ENCODE measurements at regions not wholly inside any gene's neighbourhood (a gene's known extent, or its start where the extent isn't known, plus 50 kb on each side); places are given as distances from the start of the nearest gene placed in this dataset.

DNA sequence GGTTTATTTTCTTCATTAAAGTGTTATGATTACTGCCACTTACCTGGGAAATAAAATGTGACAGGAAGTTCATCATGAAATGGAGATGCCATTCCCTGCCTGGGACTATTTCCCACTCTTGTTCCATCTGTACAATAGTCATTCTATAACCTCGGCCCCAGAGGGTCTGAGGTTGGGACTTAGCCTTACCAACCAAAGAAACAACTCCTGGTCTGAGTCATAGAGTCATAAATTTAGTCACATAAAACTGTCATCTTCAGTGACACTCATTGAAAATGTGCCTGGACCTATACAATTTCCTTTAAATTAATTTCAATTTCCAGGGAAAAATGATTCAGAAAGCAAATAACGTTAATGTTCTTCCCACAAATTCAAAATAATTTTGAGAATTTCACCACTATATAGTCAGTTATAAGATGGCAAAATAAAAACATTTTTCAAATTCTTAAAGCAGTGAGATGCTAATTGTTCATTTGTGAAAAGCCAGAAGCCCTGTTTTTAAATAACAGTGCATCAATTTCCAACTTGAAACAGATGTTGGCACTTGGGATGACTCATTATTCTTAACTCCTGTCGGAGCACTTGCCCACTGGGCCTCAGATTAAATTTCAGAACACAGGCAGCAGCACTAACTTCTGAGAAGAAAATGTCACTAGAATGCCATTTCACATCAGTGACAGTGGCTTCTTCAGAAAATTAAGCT is 201.2 kb upstream of the SMLR1 start:
- peak; percentile 81 for DNase-seq (ENCODE audit: low read depth)
- TF ChIP-seq, protein P1, sequence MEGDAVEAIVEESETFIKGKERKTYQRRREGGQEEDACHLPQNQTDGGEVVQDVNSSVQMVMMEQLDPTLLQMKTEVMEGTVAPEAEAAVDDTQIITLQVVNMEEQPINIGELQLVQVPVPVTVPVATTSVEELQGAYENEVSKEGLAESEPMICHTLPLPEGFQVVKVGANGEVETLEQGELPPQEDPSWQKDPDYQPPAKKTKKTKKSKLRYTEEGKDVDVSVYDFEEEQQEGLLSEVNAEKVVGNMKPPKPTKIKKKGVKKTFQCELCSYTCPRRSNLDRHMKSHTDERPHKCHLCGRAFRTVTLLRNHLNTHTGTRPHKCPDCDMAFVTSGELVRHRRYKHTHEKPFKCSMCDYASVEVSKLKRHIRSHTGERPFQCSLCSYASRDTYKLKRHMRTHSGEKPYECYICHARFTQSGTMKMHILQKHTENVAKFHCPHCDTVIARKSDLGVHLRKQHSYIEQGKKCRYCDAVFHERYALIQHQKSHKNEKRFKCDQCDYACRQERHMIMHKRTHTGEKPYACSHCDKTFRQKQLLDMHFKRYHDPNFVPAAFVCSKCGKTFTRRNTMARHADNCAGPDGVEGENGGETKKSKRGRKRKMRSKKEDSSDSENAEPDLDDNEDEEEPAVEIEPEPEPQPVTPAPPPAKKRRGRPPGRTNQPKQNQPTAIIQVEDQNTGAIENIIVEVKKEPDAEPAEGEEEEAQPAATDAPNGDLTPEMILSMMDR (conservative IDR thresholded peaks at IDR 0.05; ENCODE audit: control insufficient read depth, insufficient read depth, low read depth, low read length), result no peak
- H3K4me3 ChIP-seq (ENCODE audit: control insufficient read depth, low read depth, low read length), result no peak overlapping the region

DNA sequence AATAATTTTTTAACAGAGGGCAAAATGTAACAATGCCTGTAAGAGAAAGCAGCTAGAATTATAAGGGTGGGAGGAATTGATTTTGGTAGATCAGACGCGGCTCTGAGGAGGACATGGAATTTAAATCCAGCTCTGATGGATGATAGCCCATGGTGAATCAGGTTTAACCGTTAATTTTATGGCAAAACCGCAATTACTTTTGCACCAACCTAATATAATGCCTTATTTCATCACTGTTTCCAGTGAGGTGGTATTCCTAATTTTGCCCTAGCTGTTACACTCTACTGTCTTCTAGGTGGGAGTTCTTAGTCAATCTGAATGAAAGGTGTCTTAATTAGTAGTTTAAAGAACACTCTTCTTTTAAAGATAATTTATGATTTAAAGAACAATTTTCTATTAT is 198.3 kb upstream of the SMLR1 start:
- no peak overlapping the region for H3K4me3 ChIP-seq (ENCODE audit: control insufficient read depth, low read depth, low read length)
- no peak for DNase-seq (ENCODE audit: low read depth)
- TF ChIP-seq, protein P1 (conservative IDR thresholded peaks at IDR 0.05; ENCODE audit: control insufficient read depth, insufficient read depth, low read depth, low read length), result no peak

DNA sequence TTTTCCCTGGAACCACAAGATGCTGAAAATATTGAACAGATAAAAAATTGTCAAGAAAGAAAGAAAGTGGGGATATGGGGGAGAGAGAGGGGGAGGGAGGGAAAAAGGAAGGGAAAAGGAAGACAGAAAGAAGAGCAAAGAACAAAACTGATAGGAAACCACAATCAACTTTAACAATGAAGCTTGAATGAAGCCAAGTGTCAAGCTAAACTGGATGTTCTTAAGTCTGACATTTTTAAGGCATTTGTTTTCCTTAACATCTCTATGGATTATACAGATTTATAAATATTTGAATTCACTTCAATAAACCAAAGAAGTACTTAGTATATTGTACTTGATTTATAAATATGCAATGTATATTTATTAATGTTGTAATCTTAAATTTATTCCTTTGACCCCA is 197.6 kb upstream of the SMLR1 start:
- H3K4me3 ChIP-seq (ENCODE audit: control insufficient read depth, low read depth, low read length), result no peak overlapping the region
- DNase-seq (ENCODE audit: low read depth), result no peak

DNA sequence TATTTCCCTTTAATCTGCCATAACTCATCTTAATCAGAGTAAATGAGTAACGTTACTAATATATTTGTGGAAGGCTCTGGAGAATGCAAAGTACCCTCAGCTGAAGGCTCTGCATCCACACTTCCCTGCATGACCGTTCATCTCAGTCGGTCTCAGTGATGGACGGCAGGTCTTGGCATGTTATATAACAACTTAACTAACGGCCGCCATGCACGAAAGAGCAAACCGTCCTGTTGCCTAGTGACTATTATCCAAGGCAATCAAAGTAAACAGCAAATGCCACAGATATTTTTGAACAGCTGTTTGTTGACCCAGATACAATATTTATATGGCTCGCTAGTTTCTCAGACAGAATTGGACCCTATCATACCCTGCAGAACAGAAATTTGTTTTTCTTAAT is 194.9 kb upstream of the SMLR1 start:
- H3K4me3 ChIP-seq (ENCODE audit: control insufficient read depth, low read depth, low read length), result no peak overlapping the region
- TF ChIP-seq, protein P1 (conservative IDR thresholded peaks at IDR 0.05; ENCODE audit: control insufficient read depth, insufficient read depth, low read depth, low read length), result no peak
- no peak for DNase-seq (ENCODE audit: low read depth)

More for the DNA sequence above, 197.6 kb upstream of the SMLR1 start:
- TF ChIP-seq, protein P1 (conservative IDR thresholded peaks at IDR 0.05; ENCODE audit: control insufficient read depth, insufficient read depth, low read depth, low read length), result no peak

DNA sequence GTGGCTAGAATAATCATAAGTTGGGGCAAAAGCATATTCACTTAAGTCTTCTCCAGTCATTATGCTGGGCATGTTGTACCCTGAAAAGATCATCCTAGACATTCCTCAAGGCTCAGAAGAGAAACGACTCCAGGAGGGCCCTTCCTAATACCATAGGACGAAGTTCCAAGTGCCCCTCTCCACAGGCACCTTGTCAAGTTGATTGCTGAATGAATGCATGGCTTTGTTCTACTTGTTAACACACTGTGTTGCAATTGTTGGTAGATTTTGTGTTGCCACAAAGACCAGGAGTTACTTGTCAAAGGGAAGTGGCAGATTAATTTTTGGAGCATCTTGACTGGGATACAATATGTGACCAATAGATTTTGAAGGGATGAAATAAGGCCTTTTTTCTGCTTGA is 194.3 kb upstream of the SMLR1 start:
- H3K4me3 ChIP-seq (ENCODE audit: control insufficient read depth, low read depth, low read length), result no peak overlapping the region
- TF ChIP-seq, protein P1 (conservative IDR thresholded peaks at IDR 0.05; ENCODE audit: control insufficient read depth, insufficient read depth, low read depth, low read length), result no peak
- no peak for DNase-seq (ENCODE audit: low read depth)

DNA sequence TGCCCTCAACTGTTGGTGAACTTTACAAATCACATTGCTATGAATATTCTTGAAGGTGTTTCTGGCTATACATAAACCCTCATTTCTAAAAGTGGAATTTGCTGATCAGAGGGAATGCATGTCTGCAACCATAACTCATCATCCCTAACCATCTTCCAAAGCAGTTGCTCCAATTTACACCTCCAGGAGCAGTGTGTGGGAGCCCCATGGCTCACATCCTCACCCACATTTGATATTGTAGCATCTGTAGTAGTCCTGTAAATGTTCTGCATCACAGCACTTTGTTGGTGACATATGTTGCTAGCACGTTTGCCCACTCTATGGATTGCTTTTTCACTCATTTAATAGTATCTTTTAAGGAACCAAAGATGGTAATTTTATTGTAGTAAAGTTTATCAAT is 183.8 kb upstream of the SMLR1 start:
- no peak for DNase-seq (ENCODE audit: low read depth)
- TF ChIP-seq, protein P1 (conservative IDR thresholded peaks at IDR 0.05; ENCODE audit: control insufficient read depth, insufficient read depth, low read depth, low read length), result no peak
- H3K4me3 ChIP-seq (ENCODE audit: control insufficient read depth, low read depth, low read length), result no peak overlapping the region

All from fibroblast of mammary gland (primary cell).